NB4 (cell line): ENCODE measurements at regions not wholly inside any gene's neighbourhood (a gene's known extent, or its start where the extent isn't known, plus 50 kb on each side); places are given as distances from the start of the nearest gene placed in this dataset.

Experiments
- CTCF ChIP-seq: IDR thresholded peaks from one replicate; pipeline ENCODE4 v1.5.1; 2012; ENCODE audit warnings: low read depth, low read length
- MYC ChIP-seq: IDR thresholded peaks from 2 replicates; pipeline ENCODE4 v1.6.1; 2011; ENCODE audit warnings: low read depth, low read length
- POLR2A ChIP-seq: IDR thresholded peaks from 2 replicates; pipeline ENCODE4 v1.6.1; 2011; ENCODE audit warnings: mild to moderate bottlenecking; ENCODE audit not compliant: insufficient read length; ENCODE audit errors: extremely low read depth
- TF ChIP-seq, protein P1 (sequence below): IDR thresholded peaks from 2 replicates; pipeline ENCODE4 v1.6.1; 2011; ENCODE audit warnings: low read depth, low read length

GRCh38 chr15:66858423-66859207 lies 156.6 kb downstream of the SMAD6 start:
- no peak for TF ChIP-seq CTCF
- TF ChIP-seq POLR2A = no peak
- TF ChIP-seq, protein P1, sequence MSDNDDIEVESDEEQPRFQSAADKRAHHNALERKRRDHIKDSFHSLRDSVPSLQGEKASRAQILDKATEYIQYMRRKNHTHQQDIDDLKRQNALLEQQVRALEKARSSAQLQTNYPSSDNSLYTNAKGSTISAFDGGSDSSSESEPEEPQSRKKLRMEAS = no peak
- no peak for TF ChIP-seq MYC
